OCI-LY7 (cell line): ENCODE measurements at regions not wholly inside any gene's neighbourhood (a gene's known extent, or its start where the extent isn't known, plus 50 kb on each side); places are given as distances from the start of the nearest gene placed in this dataset.

Experiments
- BruUV-seq: library from RNA; stranded (reverse); fragments of 400-500 nt; replicated peaks from 2 replicates; lab custom pipeline; 2021; lab: Mats Ljungman, UMichigan
- CTCF ChIA-PET: fragments of 300-600 bp; sonication (Branson Sonifier 250); formaldehyde crosslinking; loops from one replicate; lab custom pipeline; 2022; ENCODE audit warnings: antibody characterized with exemption; ENCODE audit not compliant: unreplicated experiment; lab: Charles Lee
- POLR2A ChIA-PET: fragments of 300-600 bp; sonication (Branson Sonifier 250); formaldehyde crosslinking; loops from one replicate; lab custom pipeline; 2022; ENCODE audit warnings: antibody characterized with exemption; lab: Charles Lee
- DNase-seq: peaks from one replicate; pipeline ENCODE4 v3.0.0-alpha.2; 2015; ENCODE audit warnings: low spot score
- H2AFZ ChIP-seq: fragments of 200-600 bp; sonication (generic), shearing (Covaris generic); 2 replicates; pipeline ENCODE4 v1.6.1; 2014; ENCODE audit warnings: mild to moderate bottlenecking, antibody characterized with exemption, low read length, moderate library complexity
- H3K27ac ChIP-seq: fragments of 200-600 bp; sonication (generic); 2 replicates; pipeline ENCODE4 v1.5.1; 2014; ENCODE audit warnings: mixed run types, low read depth, mild to moderate bottlenecking, moderate library complexity, low read length, inconsistent platforms; ENCODE audit not compliant: poor library complexity, severe bottlenecking
- H3K36me3 ChIP-seq: fragments of 200-600 bp; sonication (generic); 2 replicates; pipeline ENCODE4 v1.6.1; 2014; ENCODE audit warnings: mild to moderate bottlenecking, antibody characterized with exemption, low read length, moderate library complexity, mixed read lengths; ENCODE audit not compliant: insufficient read depth
- H3K4me1 ChIP-seq: fragments of 200-600 bp; sonication (generic); 2 replicates; pipeline ENCODE4 v1.5.1; 2014; ENCODE audit warnings: mild to moderate bottlenecking, low read length; ENCODE audit not compliant: insufficient read depth, poor library complexity, severe bottlenecking
- H3K4me2 ChIP-seq: fragments of 200-600 bp; sonication (generic); 2 replicates; pipeline ENCODE4 v1.6.1; 2014; ENCODE audit warnings: mild to moderate bottlenecking, low read length
- H3K4me3 ChIP-seq: fragments of 200-600 bp; sonication (generic); 2 replicates; pipeline ENCODE4 v1.5.1; 2014; ENCODE audit warnings: mild to moderate bottlenecking, low read depth, low read length; ENCODE audit not compliant: poor library complexity, severe bottlenecking
- H3K79me2 ChIP-seq: fragments of 200-600 bp; sonication (generic); 2 replicates; pipeline ENCODE4 v1.6.1; 2016; ENCODE audit warnings: low read depth, mild to moderate bottlenecking, low read length, moderate library complexity, mixed read lengths; ENCODE audit not compliant: insufficient read depth
- H3K9me2 ChIP-seq: fragments of 200-600 bp; sonication (generic); 2 replicates; pipeline ENCODE4 v1.6.1; 2016; ENCODE audit warnings: mild to moderate bottlenecking, low read length, mixed read lengths; ENCODE audit not compliant: insufficient read depth
- H3K9me3 ChIP-seq: fragments of 200-600 bp; sonication (generic); 2 replicates; pipeline ENCODE4 v1.6.1; 2014; ENCODE audit warnings: mild to moderate bottlenecking, mixed run types, low read length, mixed read lengths
- H4K20me1 ChIP-seq: fragments of 200-600 bp; sonication (generic); 2 replicates; pipeline ENCODE4 v1.6.1; 2014; ENCODE audit warnings: mild to moderate bottlenecking, antibody characterized with exemption, low read length, moderate library complexity, mixed read lengths; ENCODE audit not compliant: insufficient read depth
- CTCF ChIP-seq: fragments of 200-600 bp; sonication (generic); conservative IDR thresholded peaks from 2 replicates; pipeline ENCODE4 v1.5.1; 2014; ENCODE audit warnings: mild to moderate bottlenecking, antibody characterized with exemption, low read length, moderate library complexity, mixed read lengths
- EZH2phosphoT487 ChIP-seq: fragments of 200-600 bp; sonication (generic); IDR thresholded peaks from 2 replicates; pipeline ENCODE4 v1.6.1; 2018; ENCODE audit warnings: low read depth, borderline replicate concordance, mild to moderate bottlenecking, mixed run types, antibody characterized with exemption, low read length, moderate library complexity, mixed read lengths
- intact Hi-C: fragments of 100-400 bp; cut with micrococcal nuclease; formaldehyde crosslinking; loops from one replicate; pipeline ENCODE4 v1.10.0; 2022; ENCODE audit not compliant: unreplicated experiment

GRCh38 chrX:33298622-33299021 lies 87.3 kb upstream of the DMD start:
- Histone ChIP-seq H4K20me1 (no peaks in the 10 kb centered on the region), H3K4me1 (peaks cover 2% of the 10 kb centered on the region), H3K79me2 (no peaks in the 10 kb centered on the region), H3K36me3 (no peaks in the 10 kb centered on the region), H2AFZ (no peak overlapping the region), H3K4me2 (no peak overlapping the region), H3K9me3 (no peaks in the 10 kb centered on the region), H3K27ac (no peak overlapping the region), H3K9me2 (no peaks in the 10 kb centered on the region), H3K4me3 (no peak overlapping the region)
- TF ChIP-seq CTCF (no peak), EZH2phosphoT487 (no peak)
- POLR2A ChIA-PET: no interaction called here
- intact Hi-C loops: no loop called here
- DNase-seq: no peak
- CTCF ChIA-PET: no interaction called here
- BruUV-seq: no TSS peak

DNA sequence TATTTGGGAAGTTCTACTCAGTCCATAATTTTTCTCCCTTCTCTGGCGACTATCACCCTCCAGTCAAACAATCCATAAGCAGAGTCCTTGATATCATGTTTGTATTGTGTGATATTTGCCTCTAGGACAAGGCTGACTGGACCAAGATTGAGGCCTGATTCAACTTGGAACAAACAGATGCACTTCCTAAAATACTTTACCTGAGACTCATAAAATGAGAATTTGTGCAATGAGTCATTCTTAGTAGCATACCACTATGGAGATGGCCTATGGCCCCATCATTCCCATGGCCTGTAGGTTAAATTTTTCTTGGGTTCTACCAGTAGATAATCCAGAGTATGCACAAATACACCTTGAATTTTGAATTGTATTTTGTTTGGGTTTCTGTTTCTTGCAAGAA lies 74.2 kb upstream of the DMD start:
- Histone ChIP-seq H2AFZ (peak overlapping the region; percentile 72; the same call in 1 of the 2 replicates), H3K27ac (no peak overlapping the region), H4K20me1 (no peaks in the 10 kb centered on the region), H3K4me3 (no peak overlapping the region), H3K36me3 (no peaks in the 10 kb centered on the region; the same call in 1 of the 2 replicates), H3K4me1 (no peaks in the 10 kb centered on the region), H3K79me2 (no peaks in the 10 kb centered on the region), H3K4me2 (no peak overlapping the region), H3K9me2 (no peaks in the 10 kb centered on the region), H3K9me3 (no peaks in the 10 kb centered on the region)
- ChIA-PET CTCF (no interaction called here), POLR2A (interaction anchor here (2.2 kb wide), 1 partner anchor 10 kb away, joined by 8 read pairs; no protein-coding TSS in a partner anchor)
- intact Hi-C loops: no loop called here
- no peak for DNase-seq
- TF ChIP-seq EZH2phosphoT487 (no peak), CTCF (no peak)
- BruUV-seq: no TSS peak

DNA sequence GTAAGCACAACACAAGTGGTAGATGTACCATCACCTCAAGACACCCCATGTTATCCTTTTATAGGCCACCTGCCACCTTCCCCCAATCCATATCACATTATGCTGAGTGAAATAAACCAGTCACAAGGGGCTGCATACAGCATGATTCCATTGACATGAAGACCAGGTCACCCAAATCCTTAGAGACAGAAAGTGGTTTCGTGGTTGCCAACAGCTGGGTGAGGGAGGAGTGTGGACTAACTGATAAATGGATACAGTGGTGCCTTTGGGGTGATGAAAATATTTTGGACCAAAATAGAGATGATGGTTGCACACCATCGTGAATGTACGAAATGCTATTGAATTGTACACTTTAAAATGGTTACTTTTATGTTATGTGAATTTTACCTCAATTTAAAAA lies 65.7 kb upstream of the DMD start:
- Histone ChIP-seq H3K4me3 (no peak overlapping the region), H3K9me3 (no peaks in the 10 kb centered on the region), H3K36me3 (no peaks in the 10 kb centered on the region; the same call in 1 of the 2 replicates), H3K27ac (no peak overlapping the region), H2AFZ (peak overlapping the region; percentile 64; the same call in 1 of the 2 replicates), H3K9me2 (no peaks in the 10 kb centered on the region), H4K20me1 (no peaks in the 10 kb centered on the region), H3K4me1 (no peaks in the 10 kb centered on the region), H3K4me2 (no peak overlapping the region), H3K79me2 (no peaks in the 10 kb centered on the region)
- TF ChIP-seq EZH2phosphoT487: no peak
- no peak for TF ChIP-seq CTCF
- no TSS peak for BruUV-seq
- no peak for DNase-seq
- ChIA-PET CTCF (no interaction called here), POLR2A (no interaction called here)
- intact Hi-C loops: no loop called here
